Kidney capillary endothelial cell (primary cell): ENCODE measurements at regions not wholly inside any gene's neighbourhood (a gene's known extent, or its start where the extent isn't known, plus 50 kb on each side); places are given as distances from the start of the nearest gene placed in this dataset.
A peak's percentile ranks its signal among the peaks of the same experiment; 100 is the strongest.

ENCODE experiments used
- DNase-seq: peaks from one replicate; pipeline ENCODE4 v3.0.0-alpha.2; 2018; ENCODE audit warnings: low spot score

DNA sequence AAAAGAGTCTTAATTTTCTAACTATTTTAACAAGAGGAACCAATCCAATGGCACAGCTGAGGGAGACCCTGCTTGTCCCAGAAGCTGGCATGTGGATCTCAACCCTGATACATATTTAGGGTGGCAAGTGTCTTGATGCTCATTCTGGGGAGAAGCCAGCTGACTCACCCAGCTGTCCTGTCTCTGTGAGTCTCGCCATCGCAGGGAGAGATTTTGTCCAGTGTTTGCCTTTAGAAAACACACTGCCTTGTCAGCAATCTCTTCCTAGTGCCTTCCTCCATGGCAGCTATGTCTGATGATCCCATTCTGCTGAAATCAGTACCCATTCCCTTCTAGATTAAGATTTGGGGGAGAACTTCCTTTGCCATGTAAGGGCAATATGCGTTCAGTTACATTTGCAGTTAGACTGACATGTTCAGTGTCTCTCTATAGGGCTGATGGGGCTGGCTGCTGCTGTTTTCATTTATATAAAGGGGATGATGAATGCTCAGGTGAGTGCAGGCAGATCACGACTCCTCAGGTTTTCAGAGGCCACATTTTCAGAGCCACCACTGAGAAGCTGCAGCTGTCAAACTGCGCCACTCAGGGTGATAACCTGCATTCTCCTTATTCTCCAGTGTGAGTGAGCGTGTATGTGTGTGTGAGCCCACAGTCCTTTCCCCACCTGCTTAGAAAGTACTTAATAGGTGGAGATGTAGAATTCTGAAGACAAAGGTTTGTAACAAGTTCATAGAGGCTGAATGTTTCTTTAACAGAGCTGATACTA, 217.0 kb downstream of the GAS1 start:
- DNase-seq = no peak

DNA sequence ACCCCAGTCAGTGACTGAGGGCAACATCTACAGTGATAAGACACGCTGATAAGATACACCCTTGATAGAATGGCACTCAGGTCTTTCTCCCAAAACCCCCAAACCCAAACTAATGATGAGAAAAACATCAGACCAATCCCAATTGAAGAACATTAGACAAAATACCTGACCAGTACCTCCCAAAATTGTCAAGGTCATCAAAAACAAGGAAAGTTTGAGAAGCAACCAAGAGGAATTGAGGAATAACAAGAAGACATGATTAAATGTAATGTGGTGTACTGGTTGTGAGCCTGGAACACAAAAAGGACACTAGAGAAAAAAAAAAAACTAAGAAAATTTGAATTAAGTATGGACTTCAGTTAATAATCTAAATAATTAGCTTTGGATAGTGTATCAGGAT, 222.8 kb downstream of the GAS1 start:
- no peak for DNase-seq

DNA sequence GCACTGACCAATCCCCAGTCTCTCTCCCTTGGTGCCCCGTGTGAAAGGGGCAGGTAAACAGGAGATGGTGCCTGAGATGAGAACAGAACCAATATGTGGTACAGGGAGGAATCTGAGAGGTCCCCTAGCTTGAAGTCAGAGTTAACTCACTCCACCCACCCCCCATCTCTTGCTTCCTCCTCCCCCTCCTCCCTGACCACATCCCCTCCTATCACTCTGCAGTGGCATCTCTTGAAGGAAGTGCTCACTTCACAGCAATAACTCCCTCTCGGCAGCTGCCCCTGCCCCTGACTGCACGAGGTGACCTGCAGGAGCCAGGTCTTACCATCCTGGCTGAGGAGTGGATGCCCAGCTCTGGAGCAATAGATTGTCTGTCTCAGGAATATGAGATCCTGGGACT, 224.0 kb downstream of the GAS1 start:
- no peak for DNase-seq

DNA sequence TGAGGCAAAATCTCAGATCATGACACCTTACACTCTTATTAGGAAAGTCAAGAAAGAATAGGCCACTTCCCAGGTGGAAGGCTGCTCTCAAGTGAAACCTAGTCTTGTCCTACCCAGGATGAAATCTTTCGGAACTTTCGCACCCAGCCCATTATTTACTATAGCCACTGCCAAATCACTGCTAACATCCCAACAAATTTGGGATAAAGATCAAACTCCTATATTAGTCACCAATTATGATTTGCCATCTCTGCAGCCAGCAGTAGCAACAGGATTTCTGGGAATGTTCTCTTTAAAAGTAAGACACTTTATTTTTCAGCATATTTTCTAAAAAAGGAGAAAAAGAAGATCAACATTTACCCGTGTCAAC, 224.6 kb downstream of the GAS1 start:
- no peak for DNase-seq

DNA sequence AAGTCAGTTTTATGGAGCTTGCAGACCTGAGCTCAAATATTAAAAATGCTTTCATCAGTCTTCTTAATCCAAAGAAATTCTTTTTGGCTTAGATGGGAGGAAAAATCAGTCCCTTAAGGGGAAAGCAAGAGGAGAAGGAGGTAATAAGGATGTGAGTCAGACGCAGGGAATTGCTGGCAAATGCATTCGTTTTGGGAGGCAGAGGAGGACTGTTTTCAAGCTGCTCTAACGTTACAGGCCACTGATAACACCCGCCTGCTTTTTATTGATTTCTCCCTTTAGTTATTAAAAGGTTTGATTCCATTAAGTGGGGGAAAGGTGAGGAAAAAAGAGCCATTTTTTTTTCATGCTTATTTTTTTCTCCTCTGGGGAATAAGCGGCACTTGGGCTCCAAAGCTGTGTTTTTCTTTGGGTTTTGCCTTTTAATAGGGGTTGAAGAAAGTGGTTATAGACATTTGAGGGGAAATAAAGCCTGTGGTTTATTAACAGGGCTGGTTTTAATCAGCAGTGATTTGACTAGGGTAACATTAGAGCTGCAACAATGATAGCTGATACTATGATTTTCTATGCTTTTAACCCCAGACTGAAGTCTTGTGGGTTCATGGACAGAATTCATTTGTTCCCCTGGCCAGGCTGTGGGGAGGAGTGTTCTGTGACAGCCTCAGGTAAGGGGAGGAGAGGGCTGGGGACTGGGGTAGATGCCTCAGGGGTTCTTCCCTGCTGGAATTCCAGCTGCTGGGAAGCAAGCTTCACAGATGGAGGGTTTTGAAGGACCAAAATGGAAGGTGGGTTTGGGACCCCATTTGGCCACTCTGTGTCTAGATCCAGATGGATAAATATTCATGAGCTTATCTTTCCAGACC, 225.2 kb downstream of the GAS1 start:
- no peak for DNase-seq

DNA sequence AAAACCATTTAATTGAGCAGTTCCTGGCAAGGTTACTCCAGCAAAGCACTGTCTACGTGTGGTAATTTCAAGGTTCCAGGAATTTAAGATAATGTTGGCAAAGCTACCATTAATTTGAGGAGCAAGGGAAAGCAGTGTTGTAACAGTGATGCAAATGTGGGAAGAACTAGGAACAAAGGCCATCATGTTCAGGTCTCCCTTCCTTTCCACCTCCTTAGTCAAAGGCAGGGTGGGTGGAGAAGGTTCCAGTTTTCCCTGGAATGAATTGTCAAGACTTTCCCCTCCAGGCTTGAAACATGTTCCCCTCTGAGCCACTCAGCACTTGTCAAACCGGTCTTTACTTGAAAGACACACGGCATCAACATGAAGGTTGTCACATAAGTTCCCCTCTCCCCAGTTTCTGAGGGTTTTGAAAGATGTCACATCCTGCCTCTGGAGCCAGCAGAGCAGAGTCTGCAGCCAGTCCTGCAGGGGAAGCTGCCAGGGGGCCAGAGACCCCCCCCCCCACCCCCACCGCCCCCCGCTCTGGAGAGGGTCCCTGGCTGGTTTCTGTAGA, 226.0 kb downstream of the GAS1 start:
- no peak for DNase-seq

DNA sequence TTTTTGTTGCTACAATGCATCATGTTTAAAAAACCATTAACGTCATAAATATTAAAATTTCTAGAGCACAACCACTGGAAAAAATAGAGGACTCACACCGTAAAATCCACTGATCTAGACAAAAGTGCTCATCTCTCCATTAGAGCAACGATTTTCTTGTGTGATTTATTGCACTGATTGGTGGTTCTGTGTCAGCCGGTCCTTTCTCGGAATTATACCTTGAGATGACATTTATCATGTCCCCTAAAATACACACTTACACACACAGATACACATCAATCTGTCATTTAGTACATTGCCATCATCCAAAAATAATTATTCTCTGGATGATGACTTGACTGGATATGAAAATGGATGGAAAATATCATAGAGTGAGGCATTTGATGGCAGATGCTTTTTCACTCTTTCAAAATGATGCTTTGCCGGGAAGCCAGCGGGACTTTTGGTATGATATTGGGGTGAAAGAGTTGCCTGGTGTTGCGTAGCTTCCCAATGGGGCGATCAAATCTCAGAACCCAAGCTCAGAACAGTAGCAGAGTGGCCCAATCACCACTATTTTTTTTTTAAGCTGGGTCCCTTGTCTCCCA, 226.6 kb downstream of the GAS1 start:
- DNase-seq = no peak

DNA sequence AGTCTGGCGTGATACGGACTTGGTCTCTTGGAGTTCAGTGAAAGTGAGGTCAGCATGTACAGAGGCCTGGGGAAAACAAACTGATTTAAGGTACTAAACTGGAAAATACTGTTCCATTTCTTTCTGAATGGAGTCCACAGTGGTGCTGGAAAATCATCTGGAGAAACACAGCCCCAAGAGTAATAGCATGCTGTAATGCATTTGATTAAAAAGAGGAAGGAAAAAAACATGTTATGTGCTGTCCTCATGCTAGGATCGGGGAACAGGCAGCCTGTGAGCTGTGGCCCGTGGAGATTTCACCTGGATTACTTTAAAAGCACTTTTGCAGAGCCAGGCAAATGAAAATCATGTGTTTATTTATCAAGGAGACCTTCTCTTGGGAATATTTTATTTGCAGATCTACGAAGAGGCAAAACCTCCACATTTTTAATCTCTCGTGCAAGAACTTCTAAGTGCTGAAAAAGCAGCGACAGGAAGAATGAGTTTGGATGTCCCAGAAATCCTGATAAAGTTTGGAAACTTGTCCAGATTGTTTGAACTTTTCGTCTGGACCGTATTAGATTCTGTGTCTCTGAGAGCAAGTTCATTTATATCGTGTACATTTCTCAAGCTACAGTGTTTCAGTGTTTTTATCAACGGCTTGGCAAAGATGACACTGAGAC, 228.8 kb downstream of the GAS1 start:
- DNase-seq = no peak

DNA sequence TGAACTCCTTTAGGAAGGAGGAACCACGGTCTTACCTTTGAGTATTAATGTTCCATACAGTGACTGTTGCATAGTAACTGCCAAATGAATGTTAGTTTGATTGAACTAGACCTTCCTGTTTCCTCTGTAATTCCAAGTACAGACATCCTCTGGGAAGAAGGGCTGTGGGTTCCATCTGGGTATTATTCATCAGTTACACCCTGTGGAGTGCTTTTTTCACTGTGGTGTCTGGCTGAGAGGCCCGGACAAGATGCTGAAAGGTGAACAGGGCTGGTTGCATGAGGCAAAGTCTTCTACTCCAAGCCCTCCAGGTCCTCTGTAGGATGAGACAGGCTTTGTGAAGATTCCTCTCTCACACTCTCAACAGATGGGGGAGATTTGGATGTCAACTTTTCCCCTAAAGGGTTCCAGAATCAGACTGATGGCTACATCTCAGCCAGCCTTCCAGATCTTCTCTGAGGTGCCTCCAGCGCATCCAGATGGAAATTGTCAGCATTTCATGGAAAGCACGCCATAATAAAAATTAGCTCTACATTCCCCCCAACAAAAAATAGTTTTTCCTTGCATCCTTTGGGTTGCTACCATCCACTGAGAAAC, 230.9 kb downstream of the GAS1 start:
- no peak for DNase-seq

DNA sequence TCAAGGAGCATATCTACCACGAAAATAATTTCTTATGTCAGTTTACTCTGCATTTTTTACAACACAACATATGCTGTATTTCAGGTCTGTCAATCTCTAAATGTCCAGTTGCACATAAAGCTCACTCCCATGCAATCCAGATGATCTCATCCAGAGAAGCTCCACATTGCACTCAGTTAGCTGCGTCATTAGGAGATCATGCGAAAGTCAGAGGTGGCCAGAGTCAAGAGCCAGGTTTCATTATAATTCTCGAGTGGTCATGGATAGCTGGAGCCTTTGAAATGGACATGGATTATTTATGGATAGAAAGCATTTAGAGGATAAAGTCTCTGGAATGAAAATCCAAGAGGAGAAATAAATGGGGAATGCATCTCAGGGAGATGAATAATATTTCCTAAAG, 232.3 kb downstream of the GAS1 start:
- no peak for DNase-seq

DNA sequence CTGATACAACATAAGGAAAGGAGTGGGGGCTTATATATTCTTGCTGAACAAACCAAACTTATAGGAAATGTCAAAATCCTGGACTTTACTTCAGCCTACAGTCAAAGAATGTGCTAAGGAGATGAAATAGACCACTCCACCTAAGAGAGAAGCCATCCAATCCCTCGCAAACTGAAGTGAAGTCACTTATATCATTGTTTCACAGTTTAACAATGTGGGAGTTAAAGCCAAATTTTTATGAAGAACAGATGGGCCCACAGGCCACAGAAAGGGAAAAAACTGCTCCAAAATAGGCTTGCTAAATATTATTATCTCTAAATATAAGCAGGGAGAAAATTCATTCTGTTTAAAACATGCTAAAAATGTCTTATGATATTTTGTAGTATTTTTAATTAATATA, 233.3 kb downstream of the GAS1 start:
- DNase-seq = no peak

DNA sequence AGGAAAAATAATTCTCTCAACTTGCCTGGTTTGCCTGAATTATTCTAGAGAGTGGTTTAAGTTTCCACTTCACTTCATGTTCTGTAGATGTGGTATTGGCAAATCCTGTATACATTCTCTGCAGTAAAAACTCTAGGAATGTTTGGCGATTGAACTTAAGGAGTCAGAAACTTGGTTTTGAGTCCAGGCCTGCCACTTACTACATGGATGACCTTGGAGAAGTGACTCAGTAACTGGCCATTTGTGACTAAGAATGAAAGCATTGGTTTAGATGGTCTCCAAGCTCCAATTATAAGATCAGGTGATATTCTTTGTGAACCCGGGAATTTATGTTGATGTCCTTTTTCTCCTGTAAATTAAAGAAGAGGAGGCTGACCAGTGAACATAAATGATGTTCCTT, 233.8 kb downstream of the GAS1 start:
- DNase-seq = no peak

DNA sequence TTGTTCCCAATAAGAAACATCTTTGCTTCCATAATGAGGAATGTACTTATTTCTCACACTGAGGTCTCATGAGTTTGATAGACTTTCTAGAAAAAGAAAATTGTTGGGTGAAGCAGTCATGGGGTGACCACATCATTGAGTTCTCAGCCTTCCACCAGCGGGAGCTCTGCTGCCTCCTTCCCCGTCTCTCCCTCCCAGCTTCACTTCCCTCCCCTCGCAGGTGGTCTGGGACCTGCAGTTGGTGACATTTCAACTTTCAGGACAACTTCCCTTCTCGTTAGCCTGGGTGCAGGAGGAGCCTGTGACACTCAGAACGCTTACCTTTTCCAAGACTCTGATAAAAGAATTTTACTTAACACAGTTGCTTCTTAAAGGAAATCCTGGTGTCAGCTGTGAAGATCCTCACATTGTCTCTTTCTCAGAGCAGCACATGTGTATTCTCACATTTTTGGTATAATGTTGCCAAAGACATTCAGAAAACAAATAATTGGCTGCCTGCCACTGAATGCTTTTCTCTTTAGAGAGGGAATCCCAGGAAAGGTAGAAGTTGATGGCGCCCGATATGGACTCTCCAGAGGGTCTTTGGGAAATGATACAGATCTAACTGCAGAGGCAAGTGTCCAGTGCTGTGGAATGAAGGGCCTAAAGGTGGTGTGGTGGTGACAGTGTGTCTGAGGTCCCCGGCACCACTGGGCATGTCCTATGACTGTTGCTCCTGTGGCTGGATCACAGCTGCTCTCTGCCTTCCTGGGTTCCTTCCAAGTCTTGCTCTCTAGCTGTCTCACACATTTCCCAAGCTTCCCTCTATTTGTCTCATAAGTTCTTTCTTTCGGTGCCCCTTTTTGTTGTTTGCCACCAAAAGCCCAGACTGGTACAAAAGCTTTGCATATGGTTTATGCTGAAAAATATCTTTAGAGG, 238.1 kb downstream of the GAS1 start:
- DNase-seq = no peak

DNA sequence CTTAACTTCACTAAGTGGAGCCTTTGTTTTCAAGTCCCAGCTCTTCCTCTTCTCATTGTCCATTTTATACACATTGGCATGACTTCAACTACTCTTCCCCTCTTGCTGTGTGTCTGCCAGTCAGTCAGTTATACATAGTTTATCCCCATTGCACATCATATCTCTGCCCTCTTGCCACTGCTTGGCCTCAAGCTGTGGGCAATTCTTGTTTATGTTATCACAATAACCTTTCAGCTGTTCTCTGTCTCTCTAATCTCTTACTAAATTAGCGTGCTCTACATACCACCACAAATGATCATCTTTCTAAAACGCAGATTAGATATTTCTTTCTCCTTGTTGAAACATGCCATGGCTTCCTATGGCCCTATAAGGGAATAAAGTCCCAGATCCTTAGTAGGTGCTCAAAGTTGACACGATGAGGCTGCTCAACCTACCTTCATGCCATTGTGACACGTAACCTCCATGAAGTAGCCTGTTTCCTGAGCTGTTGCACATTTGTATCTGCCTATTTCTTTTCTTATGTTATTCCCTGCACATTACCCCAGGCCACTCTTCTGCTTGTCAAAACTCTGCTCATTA, 239.3 kb downstream of the GAS1 start:
- no peak for DNase-seq

DNA sequence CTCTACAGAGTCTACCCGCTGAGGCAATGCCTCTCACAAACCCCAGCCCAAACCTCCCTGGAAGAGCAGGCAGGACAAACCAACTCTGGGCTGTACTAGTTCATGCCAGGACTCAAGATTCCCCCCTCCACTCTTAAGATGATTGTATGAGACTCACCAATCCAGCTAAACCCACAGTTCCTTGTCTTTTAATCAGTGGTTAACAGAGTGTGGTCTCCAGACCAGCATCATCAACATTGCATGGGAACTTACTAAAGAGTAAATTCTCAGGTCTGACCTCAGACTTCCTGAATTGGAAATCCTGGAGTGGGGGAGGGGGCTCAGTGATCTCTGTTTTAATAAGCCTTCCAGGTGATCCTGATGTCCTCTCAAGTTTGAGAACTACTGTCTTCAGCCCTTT, 240.9 kb downstream of the GAS1 start:
- no peak for DNase-seq

DNA sequence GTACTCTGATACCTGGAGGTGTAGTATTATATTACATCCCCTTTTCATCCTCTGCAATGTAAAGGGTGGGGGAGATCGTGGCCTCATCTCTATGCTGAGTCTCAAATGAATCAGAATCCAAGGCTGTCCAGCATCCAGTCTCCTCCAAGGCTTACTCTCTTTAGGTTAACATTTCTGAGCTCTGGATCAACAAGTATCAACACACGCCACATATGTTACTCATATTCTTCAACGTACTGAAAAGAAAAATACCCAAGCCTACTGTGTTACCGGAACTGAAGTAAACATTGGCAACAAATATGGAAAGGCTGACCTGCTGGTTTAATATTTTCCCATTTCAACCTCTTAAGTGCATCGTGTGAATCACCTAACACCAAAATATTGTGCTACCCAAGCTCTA, 241.8 kb downstream of the GAS1 start:
- no peak for DNase-seq

DNA sequence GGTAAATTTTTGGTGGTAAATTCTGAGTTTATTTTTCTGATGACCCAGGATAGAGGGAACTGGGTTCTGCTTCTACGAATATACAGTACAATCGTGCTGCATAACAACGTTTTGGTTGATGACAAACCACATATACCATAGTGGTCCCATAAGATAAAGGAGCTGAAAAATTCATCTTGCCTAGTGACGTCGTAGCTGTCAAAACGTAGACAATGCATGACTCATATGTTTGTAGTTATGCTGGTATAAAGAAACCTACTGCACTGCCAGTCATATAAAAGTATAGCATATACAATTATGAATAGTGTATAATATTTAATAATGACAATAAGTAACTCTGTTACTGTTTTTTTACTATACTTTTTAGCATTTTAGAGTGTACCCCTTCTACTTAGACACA, 244.0 kb downstream of the GAS1 start:
- DNase-seq = peak; percentile 29

DNA sequence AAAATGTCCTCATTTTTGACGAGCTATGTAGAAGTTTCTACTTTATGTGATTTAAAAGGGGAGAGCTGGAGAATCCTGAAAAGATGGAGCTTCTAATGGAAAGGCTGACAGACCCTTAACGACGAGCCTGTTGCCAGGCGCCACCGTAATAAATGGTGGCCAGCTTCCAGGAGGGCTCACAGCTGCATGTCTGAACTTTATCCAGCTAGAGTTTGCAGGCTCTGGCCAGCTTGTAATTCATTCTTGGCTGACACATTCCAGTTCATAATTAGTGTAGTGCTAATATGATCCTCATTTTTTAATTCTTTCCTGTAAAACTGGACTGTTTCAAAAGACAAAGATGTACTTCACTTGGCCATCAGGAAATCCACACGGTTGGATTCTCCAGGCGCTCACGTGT, 246.7 kb downstream of the GAS1 start:
- DNase-seq = no peak

DNA sequence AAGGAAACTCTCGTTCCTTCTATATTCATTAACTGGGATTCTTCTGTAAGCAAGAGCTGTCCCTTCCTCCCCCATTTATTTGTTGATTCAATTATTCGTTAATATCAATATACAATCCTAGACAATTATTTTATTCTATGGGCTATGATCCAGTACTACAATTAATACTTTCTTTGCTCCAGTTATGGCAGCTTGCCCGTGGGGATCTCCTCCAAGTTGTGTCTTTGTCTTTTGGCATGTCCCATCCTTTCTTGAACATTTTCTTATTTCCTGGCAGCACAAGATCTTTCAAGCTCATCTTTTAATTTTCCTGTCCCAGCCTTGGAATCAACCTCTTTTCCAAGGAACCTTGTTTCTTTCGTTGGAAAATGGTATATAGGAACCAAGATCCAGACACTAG, 249.3 kb downstream of the GAS1 start:
- DNase-seq = no peak

DNA sequence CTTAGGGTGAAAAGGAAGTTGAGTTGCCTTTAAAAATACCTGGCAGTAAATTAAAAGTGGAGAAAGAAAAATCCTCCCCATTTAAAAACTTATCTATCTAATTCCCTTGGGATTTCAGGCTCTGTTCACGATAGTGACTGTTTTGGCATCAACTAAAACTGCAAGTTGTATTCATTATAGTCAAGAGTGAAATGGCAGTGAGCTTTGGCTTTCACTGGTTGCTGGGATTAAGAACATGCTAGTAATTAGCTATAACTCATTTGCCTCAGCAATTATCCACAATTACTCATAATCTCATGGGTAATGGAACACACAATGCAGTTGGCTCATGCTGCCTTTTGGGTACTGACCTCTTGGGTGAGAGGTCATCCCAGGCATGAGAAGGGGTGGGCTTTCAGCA, 250.1 kb downstream of the GAS1 start:
- no peak for DNase-seq
